ENCODE measurements at regions not wholly inside any gene's neighbourhood (a gene's known extent, or its start where the extent isn't known, plus 50 kb on each side); places are given as distances from the start of the nearest gene placed in this dataset.

GRCh38 chr6:120992257-120992656 is 342.0 kb downstream of the TBC1D32 start:
- H3K27ac ChIP-seq: no peak overlapping the region
- no peak for DNase-seq (ENCODE audit: low spot score)
- CTCF ChIA-PET: no interaction called here
- POLR2A ChIA-PET (ENCODE audit: low non-redundant PET): no interaction called here
- TF ChIP-seq CTCF (conservative IDR thresholded peaks at IDR 0.05; ENCODE audit: low read depth): no peak

GRCh38 chr6:120990866-120991265 is 343.4 kb downstream of the TBC1D32 start:
- POLR2A ChIA-PET (ENCODE audit: low non-redundant PET): no interaction called here
- TF ChIP-seq CTCF (conservative IDR thresholded peaks at IDR 0.05; ENCODE audit: low read depth): no peak
- CTCF ChIA-PET: interaction anchor here (0.5 to 0.7 kb wide), 2 partner anchors 80 to 1524 kb away, joined by 3 to 4 read pairs; no protein-coding TSS in a partner anchor
- DNase-seq (ENCODE audit: low spot score): no peak
- H3K27ac ChIP-seq: no peak overlapping the region

- CTCF ChIA-PET: no interaction called here
- POLR2A ChIA-PET (ENCODE audit: low non-redundant PET): no interaction called here
- DNase-seq (ENCODE audit: low spot score): no peak
- no peak overlapping the region for H3K27ac ChIP-seq
- no peak for TF ChIP-seq CTCF (conservative IDR thresholded peaks at IDR 0.05; ENCODE audit: low read depth)
Measured at GRCh38 chr6:120981835-120982234, 352.4 kb downstream of the TBC1D32 start.

GRCh38 chr6:120966321-120966720 is 368.0 kb downstream of the TBC1D32 start:
- DNase-seq (ENCODE audit: low spot score): no peak
- POLR2A ChIA-PET (ENCODE audit: low non-redundant PET): no interaction called here
- TF ChIP-seq CTCF (conservative IDR thresholded peaks at IDR 0.05; ENCODE audit: low read depth): no peak
- no peak overlapping the region for H3K27ac ChIP-seq
- CTCF ChIA-PET: interaction anchor here (0.6 kb wide), 1 partner anchor 1458 kb away, joined by 3 read pairs; no protein-coding TSS in a partner anchor

GRCh38 chr6:120965814-120966213 is 368.5 kb downstream of the TBC1D32 start:
- DNase-seq (ENCODE audit: low spot score): peak; percentile 1
- ChIA-PET POLR2A (ENCODE audit: low non-redundant PET) (no interaction called here), CTCF (no interaction called here)
- no peak overlapping the region for H3K27ac ChIP-seq
- TF ChIP-seq CTCF (conservative IDR thresholded peaks at IDR 0.05; ENCODE audit: low read depth): no peak

- TF ChIP-seq CTCF (conservative IDR thresholded peaks at IDR 0.05; ENCODE audit: low read depth): no peak
- no peak overlapping the region for H3K27ac ChIP-seq
- ChIA-PET CTCF (interaction anchor here (0.6 kb wide), 1 partner anchor 553 kb away, joined by 3 read pairs; no protein-coding TSS in a partner anchor), POLR2A (ENCODE audit: low non-redundant PET) (no interaction called here)
- no peak for DNase-seq (ENCODE audit: low spot score)
Measured at GRCh38 chr6:120960761-120961160, 373.5 kb downstream of the TBC1D32 start.

- DNase-seq (ENCODE audit: low spot score): no peak
- CTCF ChIA-PET: interaction anchor here (0.7 kb wide), 1 partner anchor 56 kb away, joined by 3 read pairs; no protein-coding TSS in a partner anchor
- POLR2A ChIA-PET (ENCODE audit: low non-redundant PET): no interaction called here
- TF ChIP-seq CTCF (conservative IDR thresholded peaks at IDR 0.05; ENCODE audit: low read depth): no peak
- H3K27ac ChIP-seq: no peak overlapping the region
Measured at GRCh38 chr6:120954111-120954510, 380.2 kb downstream of the TBC1D32 start.
